GM10266 (cell line): ENCODE measurements at regions not wholly inside any gene's neighbourhood (a gene's known extent, or its start where the extent isn't known, plus 50 kb on each side); places are given as distances from the start of the nearest gene placed in this dataset.

ENCODE experiments used
- DNase-seq: peaks from one replicate; pipeline ENCODE4 v3.0.0; 2012; ENCODE audit errors: extremely low spot score
- TF ChIP-seq, protein P1 (sequence below): IDR thresholded peaks from 2 replicates; pipeline ENCODE4 v1.5.1; 2012; ENCODE audit warnings: mild to moderate bottlenecking, low read depth; ENCODE audit not compliant: control insufficient read depth, insufficient read depth; ENCODE audit errors: missing control alignments

DNA sequence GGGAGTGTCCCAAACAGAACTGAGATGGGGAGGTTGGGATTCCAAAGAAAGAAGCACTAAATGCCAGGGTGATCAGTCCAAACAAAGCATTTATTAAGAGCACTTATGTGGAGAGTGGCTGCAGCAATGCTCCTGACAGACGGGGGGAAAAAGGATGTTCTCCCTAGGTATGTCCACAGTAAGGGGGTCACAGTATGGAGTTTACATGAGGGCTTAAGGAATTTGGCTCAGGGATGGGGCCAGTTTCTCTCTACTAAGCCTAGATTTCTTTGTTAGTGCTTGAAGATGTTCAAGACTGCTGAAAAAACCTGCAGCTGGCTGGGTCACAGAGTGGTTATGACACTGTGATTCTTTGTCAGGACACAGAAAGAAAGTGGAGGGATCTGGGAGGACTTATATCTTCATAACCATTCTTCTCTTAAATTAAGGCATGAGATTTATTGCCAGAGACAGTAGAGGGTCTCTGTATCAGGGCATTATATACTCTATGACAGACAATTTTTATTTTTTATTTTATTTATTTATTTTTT, 1468.0 kb downstream of the C4orf33 start:
- no peak for DNase-seq

DNA sequence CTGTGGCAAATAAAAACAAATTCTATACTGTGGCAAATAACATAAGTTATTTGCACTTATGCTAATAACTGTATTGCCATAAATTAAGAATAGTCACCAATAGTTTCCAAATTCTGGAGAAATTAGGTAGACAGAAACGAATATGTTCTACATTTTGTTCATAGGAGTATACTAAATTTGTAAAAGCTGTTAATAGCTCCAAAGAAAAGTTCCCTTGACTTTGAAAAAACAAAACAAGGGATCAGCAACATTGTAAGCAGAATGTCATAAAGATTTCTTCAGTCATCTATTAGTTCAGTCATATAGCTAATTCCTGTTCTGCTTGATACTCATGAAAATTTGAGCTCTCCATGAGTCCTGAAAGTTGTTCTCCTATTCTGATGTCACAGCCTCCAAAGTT, 1472.8 kb downstream of the C4orf33 start:
- TF ChIP-seq, protein P1, sequence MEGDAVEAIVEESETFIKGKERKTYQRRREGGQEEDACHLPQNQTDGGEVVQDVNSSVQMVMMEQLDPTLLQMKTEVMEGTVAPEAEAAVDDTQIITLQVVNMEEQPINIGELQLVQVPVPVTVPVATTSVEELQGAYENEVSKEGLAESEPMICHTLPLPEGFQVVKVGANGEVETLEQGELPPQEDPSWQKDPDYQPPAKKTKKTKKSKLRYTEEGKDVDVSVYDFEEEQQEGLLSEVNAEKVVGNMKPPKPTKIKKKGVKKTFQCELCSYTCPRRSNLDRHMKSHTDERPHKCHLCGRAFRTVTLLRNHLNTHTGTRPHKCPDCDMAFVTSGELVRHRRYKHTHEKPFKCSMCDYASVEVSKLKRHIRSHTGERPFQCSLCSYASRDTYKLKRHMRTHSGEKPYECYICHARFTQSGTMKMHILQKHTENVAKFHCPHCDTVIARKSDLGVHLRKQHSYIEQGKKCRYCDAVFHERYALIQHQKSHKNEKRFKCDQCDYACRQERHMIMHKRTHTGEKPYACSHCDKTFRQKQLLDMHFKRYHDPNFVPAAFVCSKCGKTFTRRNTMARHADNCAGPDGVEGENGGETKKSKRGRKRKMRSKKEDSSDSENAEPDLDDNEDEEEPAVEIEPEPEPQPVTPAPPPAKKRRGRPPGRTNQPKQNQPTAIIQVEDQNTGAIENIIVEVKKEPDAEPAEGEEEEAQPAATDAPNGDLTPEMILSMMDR, result no peak

More for the DNA sequence above, 1468.0 kb downstream of the C4orf33 start:
- TF ChIP-seq, protein P1, result no peak

DNA sequence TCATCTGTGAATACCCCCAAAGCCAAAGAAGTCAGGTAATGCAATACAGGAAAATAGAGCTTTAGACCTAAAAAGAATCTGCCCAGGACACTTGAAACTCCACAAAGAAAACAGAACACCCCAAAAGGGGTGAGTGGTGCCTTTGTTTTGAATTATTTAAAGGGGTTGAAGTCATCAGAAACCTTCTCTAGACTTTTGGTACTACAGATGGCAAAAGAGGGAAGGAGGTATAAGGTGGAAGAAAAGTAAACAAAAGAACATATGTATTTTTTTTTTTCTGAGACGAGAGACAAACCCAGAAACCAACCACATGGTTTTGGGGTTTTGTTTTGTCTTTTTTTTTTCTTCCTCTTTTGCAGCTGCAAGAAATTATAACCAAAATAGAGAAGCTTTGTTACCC, 1477.8 kb downstream of the C4orf33 start:
- DNase-seq, result no peak
- TF ChIP-seq, protein P1, result no peak

More for the DNA sequence above, 1472.8 kb downstream of the C4orf33 start:
- no peak for DNase-seq

DNA sequence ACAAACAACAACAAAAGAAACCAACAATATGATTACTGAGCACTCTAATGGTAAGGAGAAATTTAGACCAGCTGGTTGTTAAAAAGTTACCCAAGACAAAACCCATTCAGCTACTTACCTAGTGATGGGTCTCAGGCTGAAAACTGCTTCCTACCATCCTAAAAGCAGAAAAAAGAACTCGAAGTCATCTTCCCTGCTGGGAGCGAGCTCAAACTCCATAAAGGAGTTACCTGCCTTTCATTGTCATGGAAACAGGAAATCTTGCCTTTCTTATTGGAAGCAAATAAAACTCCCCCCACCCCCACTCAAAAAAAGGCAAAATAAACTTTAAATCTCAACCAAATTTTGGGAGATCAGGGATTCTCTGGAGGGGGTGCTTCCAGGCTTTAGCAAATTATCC, 1478.3 kb downstream of the C4orf33 start:
- DNase-seq, result no peak
- TF ChIP-seq, protein P1, result no peak

DNA sequence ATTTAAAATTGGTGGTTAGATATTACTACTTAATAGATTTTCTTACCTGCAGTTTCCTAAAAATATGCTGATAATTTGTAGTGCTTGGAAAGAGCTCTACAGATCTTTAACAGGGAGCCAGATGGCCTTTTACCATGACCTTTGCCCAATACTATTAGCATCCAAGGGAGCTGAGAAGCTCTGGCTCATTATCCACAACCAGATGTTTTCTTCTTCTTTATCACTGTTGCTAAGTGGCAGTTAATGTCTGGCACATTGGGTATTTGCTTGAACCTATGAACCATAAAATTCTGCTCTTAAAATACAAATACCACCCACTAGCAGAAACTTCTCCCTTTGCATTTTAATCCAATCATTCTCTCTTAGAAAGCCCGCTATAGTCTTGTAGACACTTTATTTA, 1480.3 kb downstream of the C4orf33 start:
- no peak for DNase-seq
- TF ChIP-seq, protein P1, result no peak

DNA sequence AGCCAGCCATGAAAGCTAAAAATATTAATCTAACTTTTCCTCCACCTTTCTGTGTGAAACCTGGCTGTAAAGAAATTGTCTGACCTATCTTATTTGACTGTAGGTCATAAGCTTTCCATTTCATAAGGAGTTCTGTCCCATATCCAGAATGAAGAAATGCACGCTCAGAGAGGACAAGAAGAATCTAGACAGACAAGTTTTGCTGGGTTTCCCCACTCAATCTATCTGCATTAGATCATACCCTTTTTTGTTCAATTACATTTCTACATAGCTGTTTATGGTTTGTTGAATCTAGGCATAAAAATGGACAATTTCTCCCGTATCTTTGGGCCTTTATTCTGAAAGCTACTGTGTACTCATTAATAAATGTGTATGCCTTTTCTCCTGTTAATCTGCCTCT, 1495.1 kb downstream of the C4orf33 start:
- TF ChIP-seq, protein P1, result no peak
- no peak for DNase-seq

DNA sequence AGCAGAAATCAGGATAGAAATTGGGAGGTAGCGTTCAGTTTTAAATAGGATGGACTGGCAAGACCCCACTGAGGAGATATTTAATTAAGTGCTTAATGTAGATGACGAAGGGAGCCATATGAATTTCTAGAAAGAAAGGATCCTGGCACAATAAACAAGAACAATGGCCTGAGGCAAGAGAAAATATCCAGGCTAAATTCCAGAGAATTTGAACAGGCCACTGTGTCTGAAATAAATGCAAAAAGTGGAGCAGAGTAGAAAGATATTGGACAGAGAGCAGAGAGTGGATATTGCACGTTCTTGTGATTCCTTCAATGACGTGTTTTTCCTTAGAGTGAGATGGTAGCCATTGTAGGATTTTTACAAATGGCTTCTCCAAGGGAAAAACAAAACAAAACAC, 1504.8 kb downstream of the C4orf33 start:
- TF ChIP-seq, protein P1, result no peak
- no peak for DNase-seq
